Skeletal muscle satellite cell (primary cell): ENCODE measurements at regions not wholly inside any gene's neighbourhood (a gene's known extent, or its start where the extent isn't known, plus 50 kb on each side); places are given as distances from the start of the nearest gene placed in this dataset.

Experiments
- H3K27me3 ChIP-seq: 2 replicates; pipeline ENCODE4 v1.7.0; 2013; ENCODE audit warnings: low read length; ENCODE audit not compliant: control insufficient read depth, insufficient read depth
- H3K36me3 ChIP-seq: 2 replicates; pipeline ENCODE4 v1.7.0; 2013; ENCODE audit warnings: mild to moderate bottlenecking, control low read depth, low read length; ENCODE audit not compliant: insufficient read depth
- H3K4me1 ChIP-seq: 2 replicates; pipeline ENCODE4 v1.7.0; 2013; ENCODE audit warnings: low read length; ENCODE audit not compliant: control insufficient read depth, insufficient read depth
- H3K4me2 ChIP-seq: 2 replicates; pipeline ENCODE4 v1.7.0; 2013; ENCODE audit warnings: mild to moderate bottlenecking, low read length
- H3K4me3 ChIP-seq: 2 replicates; pipeline ENCODE4 v1.7.0; 2013; ENCODE audit warnings: low read length
- H3K9ac ChIP-seq: 2 replicates; pipeline ENCODE4 v1.7.0; 2013; ENCODE audit warnings: mild to moderate bottlenecking, low read depth, low read length, moderate library complexity
- H3K9me3 ChIP-seq: replicated peaks from 2 replicates; pipeline ENCODE4 v1.7.0; 2013; ENCODE audit warnings: mild to moderate bottlenecking, control low read depth, low read length

DNA sequence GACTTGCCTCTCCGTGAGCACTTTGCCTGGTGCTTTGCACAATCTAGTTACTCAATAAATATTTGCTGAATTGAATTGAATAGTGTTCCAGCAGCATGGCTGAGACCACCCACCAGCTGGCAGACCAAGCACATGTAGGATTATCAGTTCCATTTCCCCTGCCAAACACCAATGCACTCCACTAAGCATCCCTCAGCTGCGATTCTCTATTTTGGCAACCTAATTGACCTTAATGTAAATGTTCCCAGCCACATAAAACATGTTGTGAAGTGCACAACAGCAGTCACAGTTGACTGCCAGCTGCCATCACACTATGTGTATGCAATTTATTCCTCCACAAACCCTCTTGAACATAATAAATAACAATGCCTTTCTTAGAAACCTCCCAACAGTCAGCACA, 1879.4 kb upstream of the PIK3C3 start:
- H3K4me3 ChIP-seq, result no peak overlapping the region
- no peak overlapping the region for H3K4me2 ChIP-seq
- no peaks in the 10 kb centered on the region for H3K4me1 ChIP-seq
- no peaks in the 10 kb centered on the region for H3K9me3 ChIP-seq
- no peaks in the 10 kb centered on the region for H3K27me3 ChIP-seq
- H3K36me3 ChIP-seq, result no peaks in the 10 kb centered on the region
- H3K9ac ChIP-seq, result no peak overlapping the region

DNA sequence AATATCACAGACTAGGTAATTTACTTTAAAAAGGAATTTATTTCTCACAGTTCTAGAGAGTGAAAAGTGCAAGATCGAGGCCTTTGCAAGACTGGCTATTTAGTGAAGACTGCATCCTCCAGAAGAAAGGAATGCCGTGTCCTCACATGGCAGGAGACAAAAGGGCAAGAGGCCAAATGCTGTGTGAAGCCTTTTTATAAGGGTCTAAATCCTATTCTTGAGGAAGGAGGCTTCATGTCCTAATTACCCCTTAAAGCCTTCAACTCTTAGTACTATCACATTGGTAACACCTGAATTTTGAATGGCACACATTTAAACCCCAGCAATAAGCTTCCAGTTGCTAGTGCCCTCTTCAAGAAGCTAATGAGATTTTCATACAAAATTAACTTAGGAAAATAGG, 1882.3 kb upstream of the PIK3C3 start:
- H3K4me3 ChIP-seq, result no peak overlapping the region
- no peaks in the 10 kb centered on the region for H3K36me3 ChIP-seq
- no peaks in the 10 kb centered on the region for H3K27me3 ChIP-seq
- H3K9ac ChIP-seq, result no peak overlapping the region
- no peaks in the 10 kb centered on the region for H3K4me1 ChIP-seq
- no peaks in the 10 kb centered on the region for H3K9me3 ChIP-seq
- H3K4me2 ChIP-seq, result no peak overlapping the region

DNA sequence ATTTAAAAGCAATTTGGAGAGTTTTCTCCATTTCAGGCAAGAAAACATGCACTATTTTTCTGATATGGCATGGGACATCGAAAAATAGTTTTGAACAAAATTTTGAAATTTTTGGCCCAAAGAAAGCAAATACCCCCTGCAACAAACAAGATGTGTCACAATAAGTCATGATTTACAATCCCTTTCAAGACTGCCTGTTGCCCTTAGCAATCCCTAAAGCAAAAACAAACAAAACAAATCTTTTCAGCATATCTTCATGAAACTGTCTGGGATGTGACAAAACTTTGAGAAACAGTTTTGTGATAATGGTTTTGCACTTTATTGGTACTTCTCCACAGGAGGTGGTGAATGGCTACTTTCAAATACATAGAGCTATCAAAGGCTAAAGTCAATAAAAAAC, 1888.7 kb upstream of the PIK3C3 start:
- Histone ChIP-seq H3K36me3 (no peaks in the 10 kb centered on the region), H3K9me3 (no peaks in the 10 kb centered on the region), H3K27me3 (no peaks in the 10 kb centered on the region), H3K4me1 (no peaks in the 10 kb centered on the region), H3K4me2 (no peak overlapping the region), H3K4me3 (no peak overlapping the region), H3K9ac (no peak overlapping the region)

DNA sequence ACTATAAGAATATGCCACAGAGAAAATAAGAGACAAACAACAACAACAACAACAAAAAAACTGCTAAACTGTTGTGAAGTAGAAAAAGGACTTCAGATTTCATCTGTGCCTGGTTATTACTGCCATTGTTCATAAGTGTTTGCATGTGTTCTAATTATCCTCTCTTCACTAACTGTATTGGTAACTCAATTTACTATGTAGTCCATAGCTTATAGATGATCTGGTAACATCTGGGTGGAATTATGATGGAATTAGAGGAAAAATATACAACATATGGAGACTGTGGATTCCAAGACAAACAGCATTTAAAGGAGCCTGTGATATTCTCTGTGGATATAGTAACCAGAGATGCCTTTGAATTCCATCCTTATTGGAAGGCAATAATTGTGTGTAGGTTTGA, 1891.5 kb upstream of the PIK3C3 start:
- Histone ChIP-seq H3K27me3 (no peaks in the 10 kb centered on the region), H3K9me3 (no peaks in the 10 kb centered on the region), H3K4me2 (no peak overlapping the region), H3K4me3 (no peak overlapping the region), H3K9ac (no peak overlapping the region), H3K4me1 (no peaks in the 10 kb centered on the region), H3K36me3 (no peaks in the 10 kb centered on the region)

DNA sequence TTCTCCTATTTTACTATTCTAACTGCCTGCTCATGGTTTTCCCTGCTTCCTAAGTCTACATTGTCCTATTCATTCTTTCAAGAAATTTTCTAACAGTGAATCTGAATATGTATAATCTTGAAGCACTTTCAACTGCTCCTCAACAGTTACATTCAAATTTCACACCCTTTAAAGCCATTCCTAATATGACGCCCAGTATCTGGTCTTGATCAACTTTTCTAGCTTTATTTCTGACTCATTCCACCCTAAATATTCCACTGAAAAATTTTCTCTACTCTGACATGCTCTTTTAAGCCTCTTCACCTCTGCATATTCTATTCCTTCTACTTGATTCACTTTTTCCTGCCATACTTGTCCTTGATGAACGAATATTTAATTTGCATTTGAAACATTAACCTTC, 1893.9 kb upstream of the PIK3C3 start:
- Histone ChIP-seq H3K4me3 (no peak overlapping the region), H3K4me1 (no peaks in the 10 kb centered on the region), H3K27me3 (no peaks in the 10 kb centered on the region), H3K36me3 (no peaks in the 10 kb centered on the region), H3K4me2 (no peak overlapping the region), H3K9ac (no peak overlapping the region), H3K9me3 (no peaks in the 10 kb centered on the region)

DNA sequence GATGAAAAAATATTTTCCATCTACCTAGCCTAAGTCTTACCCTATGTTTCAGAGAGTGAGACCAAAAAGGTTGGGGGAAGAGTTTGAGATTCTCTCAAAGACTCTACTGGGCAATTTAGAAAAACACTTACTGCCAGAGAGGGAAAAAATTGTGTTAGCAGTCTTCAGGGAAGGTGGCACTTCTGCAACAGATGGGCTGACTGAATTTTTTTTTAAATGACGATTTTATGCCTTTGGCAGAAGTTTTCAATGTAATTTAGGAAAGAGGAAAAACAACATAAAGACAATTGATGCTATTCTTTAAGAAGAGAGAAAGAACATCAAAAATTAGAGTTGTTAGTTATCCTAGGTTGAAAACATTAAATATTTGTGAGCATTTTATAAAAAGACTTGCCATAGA, 1894.5 kb upstream of the PIK3C3 start:
- no peaks in the 10 kb centered on the region for H3K9me3 ChIP-seq
- no peak overlapping the region for H3K4me2 ChIP-seq
- no peak overlapping the region for H3K9ac ChIP-seq
- no peaks in the 10 kb centered on the region for H3K36me3 ChIP-seq
- no peaks in the 10 kb centered on the region for H3K27me3 ChIP-seq
- no peak overlapping the region for H3K4me3 ChIP-seq
- no peaks in the 10 kb centered on the region for H3K4me1 ChIP-seq

DNA sequence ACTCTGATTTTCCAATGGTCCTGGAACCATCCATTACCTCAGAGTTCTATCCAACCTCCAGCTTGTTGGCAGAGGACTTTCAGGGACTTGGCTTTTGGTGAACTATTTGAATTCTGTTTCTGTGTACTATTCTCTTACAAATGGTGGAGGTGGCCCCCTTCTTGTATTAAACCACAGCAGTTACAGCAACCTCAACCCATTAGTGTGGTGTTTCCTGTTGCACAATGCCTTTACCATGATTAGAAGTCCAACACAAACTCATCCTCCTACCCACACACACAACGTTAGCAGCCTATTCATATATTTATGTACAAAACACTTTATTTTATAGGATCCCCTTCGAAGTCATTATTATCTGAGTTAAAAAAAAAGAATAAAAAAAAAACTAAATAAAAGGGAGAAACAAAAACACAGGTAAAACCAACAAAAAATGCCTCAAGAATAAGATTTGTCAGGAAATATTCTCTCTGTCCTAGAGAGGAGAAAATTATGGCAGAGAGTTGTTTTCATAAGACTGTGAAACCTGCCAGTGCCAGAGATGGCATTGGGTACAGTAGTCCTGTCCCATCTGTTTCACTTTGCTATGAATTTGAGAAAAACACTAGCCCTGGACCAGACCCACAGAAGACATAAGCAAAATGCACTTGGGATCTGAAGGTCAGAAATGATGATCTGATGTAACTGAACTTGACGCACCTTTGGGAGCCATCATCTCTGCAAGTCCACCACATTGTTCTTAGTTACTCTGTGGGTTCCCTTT, 1896.0 kb upstream of the PIK3C3 start:
- H3K4me3 ChIP-seq, result no peak overlapping the region
- no peaks in the 10 kb centered on the region for H3K4me1 ChIP-seq
- H3K4me2 ChIP-seq, result no peak overlapping the region
- no peaks in the 10 kb centered on the region for H3K36me3 ChIP-seq
- H3K27me3 ChIP-seq, result no peaks in the 10 kb centered on the region
- no peak overlapping the region for H3K9ac ChIP-seq
- H3K9me3 ChIP-seq, result no peaks in the 10 kb centered on the region

DNA sequence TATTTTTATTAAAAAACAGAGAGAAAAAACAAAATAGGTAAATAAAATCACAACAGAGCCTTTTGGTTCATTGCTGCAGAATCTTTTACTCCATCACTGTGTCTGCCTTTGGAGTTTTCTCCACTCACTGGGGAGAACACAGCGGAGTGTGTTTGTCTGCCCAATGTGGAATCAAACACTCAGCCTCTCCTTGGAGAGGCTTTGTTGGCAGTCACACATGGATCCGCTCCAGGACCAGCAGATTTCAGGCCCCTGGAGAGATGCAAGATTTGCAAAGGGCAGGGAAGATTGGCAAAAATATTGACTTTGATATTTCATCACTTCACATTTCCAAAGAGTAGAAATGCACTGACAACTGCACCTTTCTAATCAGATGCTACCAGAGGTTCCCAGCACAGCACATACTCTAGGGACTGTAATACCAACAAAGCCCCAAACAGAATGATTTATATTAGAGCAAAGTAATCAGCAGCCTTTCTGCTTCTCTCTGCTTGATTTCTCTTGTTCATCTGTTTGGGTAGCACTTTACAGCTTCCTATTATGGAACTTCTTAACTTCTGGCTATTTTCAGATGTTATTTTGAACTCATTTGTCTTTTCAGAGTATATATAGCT, 1898.8 kb upstream of the PIK3C3 start:
- Histone ChIP-seq H3K4me2 (no peak overlapping the region), H3K9ac (no peak overlapping the region), H3K4me1 (no peaks in the 10 kb centered on the region), H3K4me3 (no peak overlapping the region), H3K27me3 (no peaks in the 10 kb centered on the region), H3K9me3 (no peaks in the 10 kb centered on the region), H3K36me3 (no peaks in the 10 kb centered on the region)

DNA sequence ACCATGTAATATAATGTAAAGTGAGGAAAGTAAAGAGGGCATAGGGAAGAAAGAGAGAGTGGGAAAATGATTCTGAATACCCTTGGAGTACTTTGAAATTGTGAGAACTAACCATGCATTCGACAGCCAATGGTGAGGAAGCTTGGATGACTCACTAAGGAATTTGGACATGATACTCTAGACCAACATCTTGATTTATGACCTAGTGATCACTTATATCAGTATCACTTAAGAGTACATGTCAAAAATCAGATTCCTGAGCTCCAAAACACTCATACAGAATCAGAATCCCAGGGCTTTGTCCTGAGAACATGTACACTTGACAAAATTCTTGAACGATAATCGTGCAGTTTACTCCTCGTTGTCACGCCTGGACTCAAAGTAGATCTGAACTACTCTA, 1899.8 kb upstream of the PIK3C3 start:
- Histone ChIP-seq H3K9ac (no peak overlapping the region), H3K27me3 (no peaks in the 10 kb centered on the region), H3K4me3 (no peak overlapping the region), H3K9me3 (no peaks in the 10 kb centered on the region), H3K4me1 (no peaks in the 10 kb centered on the region), H3K4me2 (no peak overlapping the region), H3K36me3 (no peaks in the 10 kb centered on the region)

DNA sequence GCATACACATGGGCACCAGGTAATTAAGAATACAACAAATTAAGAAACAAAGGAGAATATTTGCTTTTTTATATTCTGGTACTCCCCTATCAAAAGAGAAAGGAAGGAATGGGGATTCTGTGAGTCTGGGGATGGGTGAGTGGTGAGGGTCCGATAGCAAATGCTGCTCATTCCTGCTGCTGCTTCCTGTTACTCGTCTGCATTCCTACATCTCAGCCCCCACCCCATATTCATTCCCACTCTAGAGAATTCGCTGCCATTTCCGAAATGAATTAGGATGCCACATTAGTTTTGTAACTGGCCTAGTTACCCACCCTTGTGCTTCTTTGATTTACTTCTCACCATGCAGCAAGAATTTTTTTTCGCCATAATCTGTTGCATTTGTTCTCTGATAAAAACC, 1905.3 kb upstream of the PIK3C3 start:
- H3K4me1 ChIP-seq, result no peaks in the 10 kb centered on the region
- no peak overlapping the region for H3K9ac ChIP-seq
- H3K4me2 ChIP-seq, result no peak overlapping the region
- H3K27me3 ChIP-seq, result no peaks in the 10 kb centered on the region
- H3K36me3 ChIP-seq, result no peaks in the 10 kb centered on the region
- no peaks in the 10 kb centered on the region for H3K9me3 ChIP-seq
- H3K4me3 ChIP-seq, result no peak overlapping the region

DNA sequence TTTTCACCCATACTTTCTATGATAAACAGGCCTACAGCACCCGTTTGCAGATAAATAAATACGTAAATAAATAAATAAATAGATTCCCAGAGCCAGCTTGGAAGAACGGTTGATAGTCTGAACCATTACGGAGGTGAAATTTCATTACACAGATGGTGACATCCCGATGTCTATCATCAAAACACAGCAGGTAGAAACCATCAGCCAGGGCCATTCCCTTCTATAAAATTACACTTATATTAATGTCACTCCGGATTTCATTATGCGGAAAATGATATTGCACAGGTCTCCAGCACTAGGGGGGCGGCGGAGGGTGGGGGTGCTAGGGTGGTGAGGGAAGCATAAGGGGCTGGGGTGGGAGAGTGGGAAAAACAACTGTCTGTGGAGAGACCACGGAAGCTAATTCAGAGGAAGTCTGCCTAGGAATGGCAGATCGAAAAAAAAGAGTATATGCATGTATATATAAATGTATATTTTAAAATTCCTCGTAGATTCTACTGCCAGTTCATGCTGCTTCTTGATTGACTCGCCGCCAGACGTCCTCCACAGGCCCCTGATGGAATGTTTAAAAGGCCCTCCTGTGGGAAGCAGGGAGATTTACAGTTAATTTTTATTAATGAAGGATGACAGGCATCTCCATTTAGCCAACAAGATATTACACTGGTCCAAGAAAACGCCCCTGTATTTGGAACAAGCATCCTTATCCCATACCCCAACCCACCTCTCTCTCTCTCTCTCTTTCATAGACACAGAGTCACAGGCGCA, 1906.0 kb upstream of the PIK3C3 start:
- no peak overlapping the region for H3K4me2 ChIP-seq
- no peaks in the 10 kb centered on the region for H3K36me3 ChIP-seq
- no peaks in the 10 kb centered on the region for H3K27me3 ChIP-seq
- H3K4me1 ChIP-seq, result no peaks in the 10 kb centered on the region
- H3K9me3 ChIP-seq, result no peaks in the 10 kb centered on the region
- no peak overlapping the region for H3K4me3 ChIP-seq
- H3K9ac ChIP-seq, result no peak overlapping the region
